NB4 (cell line): ENCODE measurements at regions not wholly inside any gene's neighbourhood (a gene's known extent, or its start where the extent isn't known, plus 50 kb on each side); places are given as distances from the start of the nearest gene placed in this dataset.

Experiments used
- DNase-seq: peaks from one replicate; pipeline ENCODE4 v3.0.0; 2010; ENCODE audit warnings: low read depth
- H3K4me3 ChIP-seq: one replicate; pipeline ENCODE4 v1.5.1; 2011; ENCODE audit warnings: mild to moderate bottlenecking, low read depth, low read length, moderate library complexity
- MYC ChIP-seq: IDR thresholded peaks from 2 replicates; pipeline ENCODE4 v1.6.1; 2011; ENCODE audit warnings: low read depth, low read length
- POLR2A ChIP-seq: IDR thresholded peaks from 2 replicates; pipeline ENCODE4 v1.6.1; 2011; ENCODE audit warnings: mild to moderate bottlenecking; ENCODE audit not compliant: insufficient read length; ENCODE audit errors: extremely low read depth
- TF ChIP-seq, protein P1 (sequence below): IDR thresholded peaks from one replicate; pipeline ENCODE4 v1.5.1; 2012; ENCODE audit warnings: low read depth, low read length
- TF ChIP-seq, protein P2 (sequence below): IDR thresholded peaks from 2 replicates; pipeline ENCODE4 v1.6.1; 2011; ENCODE audit warnings: low read depth, low read length

DNA sequence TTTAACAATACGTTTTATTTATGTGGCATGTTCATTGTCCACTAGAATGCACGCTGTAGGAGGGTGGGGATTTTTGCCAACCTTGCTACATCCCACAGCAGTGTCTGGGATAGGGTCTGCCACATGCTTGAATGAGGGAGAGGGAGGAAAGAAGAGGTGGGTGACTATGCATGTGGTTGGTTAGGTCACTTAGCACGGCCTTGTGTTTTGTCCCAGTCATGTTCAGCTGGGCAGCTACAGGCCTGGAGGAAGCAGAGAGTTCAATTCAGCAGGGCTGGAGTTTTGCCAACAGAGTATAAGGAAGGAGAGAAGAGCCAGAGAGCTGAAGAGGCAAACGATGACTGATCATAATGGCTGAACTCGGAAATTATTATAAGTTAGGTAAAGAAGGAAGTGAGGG lies 268.4 kb upstream of the NSMCE3 start:
- DNase-seq: no peak
- H3K4me3 ChIP-seq: no peak overlapping the region
- TF ChIP-seq POLR2A: no peak
- TF ChIP-seq, protein P1, sequence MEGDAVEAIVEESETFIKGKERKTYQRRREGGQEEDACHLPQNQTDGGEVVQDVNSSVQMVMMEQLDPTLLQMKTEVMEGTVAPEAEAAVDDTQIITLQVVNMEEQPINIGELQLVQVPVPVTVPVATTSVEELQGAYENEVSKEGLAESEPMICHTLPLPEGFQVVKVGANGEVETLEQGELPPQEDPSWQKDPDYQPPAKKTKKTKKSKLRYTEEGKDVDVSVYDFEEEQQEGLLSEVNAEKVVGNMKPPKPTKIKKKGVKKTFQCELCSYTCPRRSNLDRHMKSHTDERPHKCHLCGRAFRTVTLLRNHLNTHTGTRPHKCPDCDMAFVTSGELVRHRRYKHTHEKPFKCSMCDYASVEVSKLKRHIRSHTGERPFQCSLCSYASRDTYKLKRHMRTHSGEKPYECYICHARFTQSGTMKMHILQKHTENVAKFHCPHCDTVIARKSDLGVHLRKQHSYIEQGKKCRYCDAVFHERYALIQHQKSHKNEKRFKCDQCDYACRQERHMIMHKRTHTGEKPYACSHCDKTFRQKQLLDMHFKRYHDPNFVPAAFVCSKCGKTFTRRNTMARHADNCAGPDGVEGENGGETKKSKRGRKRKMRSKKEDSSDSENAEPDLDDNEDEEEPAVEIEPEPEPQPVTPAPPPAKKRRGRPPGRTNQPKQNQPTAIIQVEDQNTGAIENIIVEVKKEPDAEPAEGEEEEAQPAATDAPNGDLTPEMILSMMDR: no peak

DNA sequence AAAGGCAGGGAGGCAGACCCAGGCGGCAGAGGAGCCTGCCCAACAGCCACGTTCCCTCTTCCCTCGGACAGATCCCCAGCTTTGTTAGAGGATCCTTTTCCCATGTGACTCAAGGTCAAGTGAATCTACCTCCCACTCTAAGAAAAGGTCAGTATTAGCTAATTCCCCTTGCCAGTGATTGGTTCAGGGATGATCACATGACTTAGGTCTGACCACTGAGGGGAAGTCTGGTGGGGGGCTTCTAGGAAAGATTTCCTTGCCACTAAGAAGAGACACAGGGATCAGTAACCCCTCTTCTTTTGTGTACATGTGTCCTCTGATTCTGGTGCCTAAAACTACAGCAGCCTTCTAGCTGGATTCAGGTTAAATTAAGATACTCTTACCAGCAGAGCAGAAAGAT lies 266.3 kb upstream of the NSMCE3 start:
- H3K4me3 ChIP-seq: no peak overlapping the region
- no peak for DNase-seq
- TF ChIP-seq, protein P1: no peak
- no peak for TF ChIP-seq POLR2A
- TF ChIP-seq MYC: no peak
- TF ChIP-seq, protein P2, sequence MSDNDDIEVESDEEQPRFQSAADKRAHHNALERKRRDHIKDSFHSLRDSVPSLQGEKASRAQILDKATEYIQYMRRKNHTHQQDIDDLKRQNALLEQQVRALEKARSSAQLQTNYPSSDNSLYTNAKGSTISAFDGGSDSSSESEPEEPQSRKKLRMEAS: no peak

DNA sequence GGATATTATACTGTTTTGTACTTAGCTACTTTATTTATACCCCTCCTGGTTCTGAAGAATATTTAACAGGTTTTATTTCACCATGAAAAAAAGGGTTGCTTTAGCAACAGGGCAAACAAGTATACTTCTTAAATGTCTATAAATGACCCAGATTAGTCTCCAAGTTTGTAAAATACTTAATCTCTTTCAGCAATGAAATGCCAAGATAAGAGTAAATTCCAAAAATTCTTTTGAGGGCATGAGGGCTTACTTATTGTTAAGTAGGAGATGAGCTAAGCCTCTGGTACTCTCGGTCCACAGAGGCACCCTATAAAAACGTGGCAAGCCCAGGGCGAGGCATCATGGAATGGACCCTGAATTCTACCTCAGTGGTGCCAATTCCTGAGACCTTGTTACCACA lies 264.8 kb upstream of the NSMCE3 start:
- no peak overlapping the region for H3K4me3 ChIP-seq
- no peak for DNase-seq
- no peak for TF ChIP-seq MYC
- TF ChIP-seq, protein P1: no peak

DNA sequence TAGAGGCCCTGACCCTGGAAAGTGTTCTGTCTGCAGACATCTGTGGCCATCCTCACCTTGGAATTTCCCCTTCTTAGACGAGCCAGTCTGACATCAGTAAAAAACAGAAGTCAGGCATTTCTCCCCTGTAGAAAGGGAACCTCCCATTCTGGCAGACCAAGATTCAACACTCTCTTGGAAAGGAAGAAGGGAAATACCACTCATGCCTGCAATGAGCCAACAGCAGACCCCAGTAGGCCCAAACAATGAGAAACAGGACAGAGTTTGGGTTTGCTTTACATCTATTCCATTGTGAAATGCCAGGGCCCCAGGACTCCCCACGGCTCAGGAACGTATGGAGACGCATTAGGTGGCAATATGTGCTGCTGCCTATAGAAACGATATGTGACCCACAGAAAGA lies 264.0 kb upstream of the NSMCE3 start:
- H3K4me3 ChIP-seq: no peak overlapping the region
- TF ChIP-seq MYC (no peak), POLR2A (no peak)
- TF ChIP-seq, protein P1: no peak
- TF ChIP-seq, protein P2: no peak
- no peak for DNase-seq

DNA sequence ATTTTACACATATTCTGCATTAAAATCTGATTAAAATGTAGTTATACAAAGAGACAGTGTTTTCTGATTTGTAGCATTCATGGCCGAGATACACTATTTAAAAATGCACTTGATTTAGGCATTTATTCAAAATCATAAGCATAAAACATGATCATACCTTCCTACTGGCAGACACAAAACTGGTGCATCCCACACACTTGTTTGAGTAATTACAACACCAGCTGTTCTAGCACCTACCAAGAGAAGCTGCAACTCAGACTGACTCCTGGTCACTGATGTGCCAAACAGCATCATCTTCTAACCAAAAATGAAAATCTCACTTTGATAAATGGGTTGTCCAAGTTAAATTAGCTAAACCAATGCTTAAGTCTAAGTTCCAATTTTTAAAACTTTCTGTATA lies 262.7 kb upstream of the NSMCE3 start:
- H3K4me3 ChIP-seq: no peak overlapping the region
- DNase-seq: no peak
- TF ChIP-seq, protein P1: no peak
- TF ChIP-seq MYC (no peak), POLR2A (no peak)
- TF ChIP-seq, protein P2: no peak

DNA sequence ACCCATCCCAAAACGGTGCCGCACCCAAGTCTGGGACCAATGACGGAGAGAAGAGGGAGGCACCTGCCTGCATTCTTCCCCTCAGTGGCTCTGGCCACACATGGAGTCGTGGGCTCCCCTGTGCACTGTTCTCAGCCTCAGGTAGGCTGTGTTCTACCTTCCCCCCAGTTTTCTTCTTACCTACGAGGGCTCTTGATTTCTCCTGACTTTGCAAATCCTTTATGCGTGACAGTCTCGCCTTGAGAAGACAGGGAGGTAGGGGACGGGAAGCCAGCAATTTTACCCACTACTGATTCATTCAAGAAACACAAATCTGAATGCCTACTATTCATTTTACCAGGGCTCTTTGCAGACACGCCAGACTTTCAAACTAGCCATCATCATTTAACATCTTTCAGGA lies 261.3 kb upstream of the NSMCE3 start:
- DNase-seq: no peak
- TF ChIP-seq, protein P2: no peak
- TF ChIP-seq POLR2A (no peak), MYC (no peak)
- TF ChIP-seq, protein P1: no peak
- no peak overlapping the region for H3K4me3 ChIP-seq
